ENCODE measurements at regions not wholly inside any gene's neighbourhood (a gene's known extent, or its start where the extent isn't known, plus 50 kb on each side); places are given as distances from the start of the nearest gene placed in this dataset.

GRCh38 chr10:43921881-43922280 is 273.2 kb upstream of the ZNF32 start:
- no peak for TF ChIP-seq RAD21 (IDR thresholded peaks at IDR 0.05; ENCODE audit: low read length)
- TF ChIP-seq CTCF (IDR thresholded peaks at IDR 0.05): no peak
- TF ChIP-seq POLR2AphosphoS5 (IDR thresholded peaks at IDR 0.05; ENCODE audit: low read depth, low read length): no peak
